Coronary artery (tissue), 2 donors: ENCODE measurements at regions not wholly inside any gene's neighbourhood (a gene's known extent, or its start where the extent isn't known, plus 50 kb on each side); places are given as distances from the start of the nearest gene placed in this dataset.

ENCODE experiments used
- DNase-seq: peaks from one replicate; pipeline ENCODE4 v3.0.0-alpha.2; 2017; ENCODE audit warnings: low spot score
- H3K27ac ChIP-seq, 2 donors: fragments of 200-600 bp; sonication (generic); one replicate each; pipeline ENCODE4 v1.5.1; 2016 to 2019
- H3K4me3 ChIP-seq: fragments of 200-600 bp; sonication (generic); 2 replicates; pipeline ENCODE4 v1.5.1; 2016; ENCODE audit warnings: mild to moderate bottlenecking, moderate library complexity
- TF ChIP-seq, protein P1 (sequence below): fragments of 200-600 bp; sonication (generic); IDR thresholded peaks from one replicate; pipeline ENCODE4 v1.5.1; 2019; ENCODE audit warnings: antibody characterized with exemption

DNA sequence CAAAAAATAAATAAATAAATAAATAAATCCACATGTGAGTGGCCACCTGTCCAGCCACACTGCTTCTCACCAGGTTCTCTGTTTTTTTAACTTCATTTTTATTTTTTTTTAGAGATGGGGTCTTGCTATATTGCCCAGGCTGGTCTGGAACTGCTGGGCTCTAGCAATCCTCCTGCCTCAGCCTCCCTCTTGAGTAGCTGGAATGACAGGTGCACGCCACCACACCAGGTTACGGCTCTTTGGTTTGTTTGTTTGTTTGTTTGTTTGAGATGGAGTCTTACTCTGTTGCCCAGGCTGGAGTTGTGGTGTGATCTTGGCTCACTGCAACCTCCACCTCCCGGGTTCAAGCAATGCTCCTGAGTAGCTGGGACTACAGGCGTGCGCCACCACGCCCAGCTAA lies 94.5 kb upstream of the CACNA1A start:
- TF ChIP-seq, protein P1, sequence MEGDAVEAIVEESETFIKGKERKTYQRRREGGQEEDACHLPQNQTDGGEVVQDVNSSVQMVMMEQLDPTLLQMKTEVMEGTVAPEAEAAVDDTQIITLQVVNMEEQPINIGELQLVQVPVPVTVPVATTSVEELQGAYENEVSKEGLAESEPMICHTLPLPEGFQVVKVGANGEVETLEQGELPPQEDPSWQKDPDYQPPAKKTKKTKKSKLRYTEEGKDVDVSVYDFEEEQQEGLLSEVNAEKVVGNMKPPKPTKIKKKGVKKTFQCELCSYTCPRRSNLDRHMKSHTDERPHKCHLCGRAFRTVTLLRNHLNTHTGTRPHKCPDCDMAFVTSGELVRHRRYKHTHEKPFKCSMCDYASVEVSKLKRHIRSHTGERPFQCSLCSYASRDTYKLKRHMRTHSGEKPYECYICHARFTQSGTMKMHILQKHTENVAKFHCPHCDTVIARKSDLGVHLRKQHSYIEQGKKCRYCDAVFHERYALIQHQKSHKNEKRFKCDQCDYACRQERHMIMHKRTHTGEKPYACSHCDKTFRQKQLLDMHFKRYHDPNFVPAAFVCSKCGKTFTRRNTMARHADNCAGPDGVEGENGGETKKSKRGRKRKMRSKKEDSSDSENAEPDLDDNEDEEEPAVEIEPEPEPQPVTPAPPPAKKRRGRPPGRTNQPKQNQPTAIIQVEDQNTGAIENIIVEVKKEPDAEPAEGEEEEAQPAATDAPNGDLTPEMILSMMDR = no peak
- no peak overlapping the region for H3K27ac ChIP-seq
- no peak for DNase-seq
- no peak overlapping the region for H3K4me3 ChIP-seq

DNA sequence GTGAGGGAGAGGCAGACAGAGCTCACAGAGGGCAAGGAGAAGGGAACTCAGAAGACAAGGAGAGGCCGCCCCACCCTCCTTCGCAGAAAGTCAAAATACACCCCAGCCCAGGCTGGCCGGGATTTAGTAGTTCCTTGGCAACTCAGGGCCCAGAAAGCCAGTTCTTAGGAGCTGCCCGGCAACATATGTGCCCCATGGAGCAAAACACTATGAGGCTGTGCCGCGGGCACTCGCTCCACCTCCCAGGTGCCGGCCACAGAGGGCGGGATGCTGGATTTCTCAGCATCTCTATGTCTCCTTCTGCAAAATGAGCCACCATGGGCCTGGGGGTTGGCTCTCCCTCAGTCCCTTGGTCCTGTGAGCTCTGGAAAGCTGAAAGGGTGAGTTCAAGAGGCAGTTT lies 93.8 kb upstream of the CACNA1A start:
- Histone ChIP-seq H3K27ac (no peak overlapping the region), H3K4me3 (no peak overlapping the region)
- TF ChIP-seq, protein P1 = no peak
- no peak for DNase-seq

DNA sequence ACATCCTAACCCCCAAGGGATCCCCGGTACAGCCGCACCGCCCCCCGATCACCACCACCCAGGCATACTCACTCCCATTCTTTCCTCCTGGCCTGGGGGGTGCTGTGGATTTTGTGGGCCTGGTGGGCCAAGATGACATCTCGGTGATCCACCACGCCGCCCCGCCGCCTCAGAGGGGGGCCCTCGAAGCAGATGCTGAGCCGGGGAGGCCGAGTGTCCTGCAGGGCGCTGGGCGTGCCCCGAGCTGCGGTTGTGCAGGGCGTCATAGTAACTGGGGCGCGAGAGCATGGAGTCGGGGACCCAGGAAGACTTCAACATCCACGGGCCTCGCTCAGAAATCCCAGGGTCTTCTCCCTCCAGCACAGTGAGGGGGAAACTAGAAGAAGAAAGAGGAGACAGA lies 93.4 kb upstream of the CACNA1A start:
- TF ChIP-seq, protein P1 = no peak
- no peak overlapping the region for H3K27ac ChIP-seq
- DNase-seq = no peak
- H3K4me3 ChIP-seq = no peak overlapping the region

DNA sequence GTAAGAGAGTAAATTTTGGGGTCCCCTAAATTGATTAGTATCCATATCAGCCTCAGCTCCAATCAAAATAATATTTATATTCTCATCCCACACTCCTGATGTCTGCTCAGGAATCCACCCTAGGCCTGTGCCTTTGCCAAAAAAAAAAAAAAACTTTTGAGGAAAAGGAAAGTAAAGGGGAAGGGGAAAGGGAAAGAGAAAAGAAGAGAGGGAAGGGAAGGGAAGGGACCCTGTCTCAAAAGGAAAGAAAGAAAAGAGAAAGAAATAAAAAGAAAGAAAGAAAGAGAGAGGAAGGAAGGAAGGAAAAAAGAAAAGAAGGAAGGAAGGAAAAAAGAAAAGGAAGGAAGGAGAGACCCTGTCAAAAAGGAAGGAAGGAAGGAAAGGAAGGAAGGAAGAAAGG lies 91.8 kb upstream of the CACNA1A start:
- TF ChIP-seq, protein P1 = no peak
- Histone ChIP-seq H3K27ac (no peak overlapping the region), H3K4me3 (no peak overlapping the region)
- no peak for DNase-seq

DNA sequence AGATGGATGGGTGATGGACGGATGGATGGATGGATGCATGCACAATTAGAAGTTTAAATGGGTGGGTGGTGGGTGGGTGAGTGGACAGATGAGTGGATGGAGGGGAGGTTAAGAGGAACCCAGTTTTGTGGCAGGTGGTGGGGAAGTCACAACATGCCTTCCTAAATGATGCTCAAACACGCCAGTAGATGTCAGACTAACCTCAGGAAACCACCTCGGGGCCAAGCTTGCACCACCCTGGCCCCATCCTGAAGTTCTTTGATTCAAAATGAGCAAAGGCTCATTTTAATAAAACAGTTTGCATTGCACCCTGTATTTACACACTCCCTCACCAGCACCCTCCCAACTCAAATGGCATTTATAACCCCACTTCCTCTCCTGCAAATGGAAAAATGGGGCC lies 91.4 kb upstream of the CACNA1A start:
- H3K4me3 ChIP-seq = no peak overlapping the region
- DNase-seq = no peak
- TF ChIP-seq, protein P1 = peak; percentile 46
- no peak overlapping the region for H3K27ac ChIP-seq

DNA sequence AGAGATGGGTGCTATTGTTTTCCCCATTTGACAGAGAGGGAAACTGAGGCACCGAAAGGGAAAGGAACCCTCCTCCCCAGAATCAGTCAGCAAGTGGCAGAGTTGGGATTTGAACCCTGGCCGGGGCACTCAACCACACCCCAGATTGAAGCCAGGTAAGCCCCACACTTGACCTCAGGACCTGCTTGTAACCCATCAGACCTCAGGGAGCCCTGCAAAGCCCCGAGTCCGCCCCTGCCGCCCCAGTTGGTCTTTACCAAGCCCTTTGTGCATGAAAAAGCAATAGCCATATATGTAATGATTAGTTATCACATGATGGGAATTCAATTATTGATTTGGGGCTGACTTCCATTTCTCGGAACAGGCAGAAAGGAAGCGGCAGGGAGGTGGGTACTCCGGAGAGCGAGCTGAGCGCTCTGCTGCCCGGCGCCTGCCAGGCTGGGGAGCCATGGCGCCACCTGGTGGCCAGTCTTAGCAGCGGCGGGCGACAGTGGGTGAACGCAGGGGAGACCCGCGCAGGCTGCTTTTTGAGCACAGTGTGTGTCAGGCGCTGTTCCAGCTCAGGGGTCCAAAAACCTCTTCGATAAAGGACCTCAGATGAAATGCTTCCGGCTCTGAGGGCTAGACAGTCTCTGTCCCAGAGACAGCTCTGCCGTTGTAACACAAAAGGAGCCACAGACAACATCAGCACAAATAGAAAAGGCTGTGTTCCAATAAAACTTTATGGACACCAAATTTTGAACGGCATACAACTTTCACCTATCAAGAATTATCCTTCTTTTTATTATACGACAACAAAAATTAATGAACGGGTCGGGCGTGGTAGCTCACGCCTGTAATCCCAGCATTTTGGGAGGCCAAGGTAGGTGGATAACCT lies 82.9 kb upstream of the CACNA1A start:
- TF ChIP-seq, protein P1 = peak; percentile 91
- Histone ChIP-seq H3K4me3 (no peak overlapping the region), H3K27ac (no peak overlapping the region)
- DNase-seq = no peak

DNA sequence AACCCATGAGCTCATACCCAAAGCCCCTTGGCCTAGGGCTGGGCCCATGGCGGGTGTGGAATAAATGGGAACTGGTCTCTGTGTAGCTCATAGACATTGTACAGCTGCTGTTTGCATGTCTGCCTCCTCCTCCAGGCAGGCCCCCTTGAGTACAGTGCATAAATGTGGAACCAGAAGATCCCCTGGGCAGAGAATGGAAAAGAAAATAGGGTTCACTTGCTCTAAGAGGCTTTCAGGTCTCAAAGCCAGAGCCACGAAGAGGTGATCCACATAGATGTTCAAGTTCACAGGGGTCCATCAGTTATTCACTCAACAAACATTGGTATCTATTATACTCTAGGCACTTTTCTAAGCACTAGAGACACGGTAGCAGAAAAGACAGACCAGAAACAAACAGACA lies 79.2 kb upstream of the CACNA1A start:
- Histone ChIP-seq H3K27ac (no peak overlapping the region), H3K4me3 (no peak overlapping the region)
- DNase-seq = no peak
- TF ChIP-seq, protein P1 = no peak
